GM18508 (cell line): ENCODE measurements at regions not wholly inside any gene's neighbourhood (a gene's known extent, or its start where the extent isn't known, plus 50 kb on each side); places are given as distances from the start of the nearest gene placed in this dataset.
"Not testable (repeated sequence)": the region's sequence is repeated elsewhere in the genome, so short reads cannot be mapped to it uniquely, and the experiment has no call there.

Source experiments
- ATAC-seq: cut with Tn5 transposase; IDR thresholded peaks from one replicate; pipeline ENCODE4 v1.9.1; 2021; ENCODE audit warnings: moderate number of reproducible peaks; ENCODE audit not compliant: insufficient read depth, unreplicated experiment

GRCh38 chr13:83168590-83168989 lies 713.7 kb downstream of the SLITRK1 start:
- no peak for ATAC-seq

DNA sequence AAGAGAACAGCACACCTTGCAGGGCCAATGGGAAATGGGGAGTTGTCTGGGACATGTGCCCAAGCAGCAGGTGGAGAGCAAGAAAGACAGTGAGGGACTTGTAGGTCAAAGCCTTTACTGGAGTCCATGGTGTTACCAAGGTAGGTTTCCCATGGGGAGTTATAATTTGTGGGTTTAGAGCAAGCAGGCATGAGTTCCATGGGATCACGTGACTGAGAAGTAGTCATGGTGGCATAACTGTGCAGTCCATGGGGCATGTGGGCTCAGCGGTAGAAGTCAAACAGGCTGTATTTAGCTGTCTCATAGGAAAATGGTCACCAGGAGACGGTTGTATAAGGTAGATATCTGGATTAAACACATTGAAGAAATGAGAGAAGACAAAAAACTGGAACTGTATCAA lies 715.1 kb downstream of the SLITRK1 start:
- no peak for ATAC-seq

GRCh38 chr13:83166550-83166949 lies 715.7 kb downstream of the SLITRK1 start:
- no peak for ATAC-seq

GRCh38 chr13:83162493-83162892 lies 719.8 kb downstream of the SLITRK1 start:
- ATAC-seq: no peak

- ATAC-seq: no peak
These were observed 728.4 kb downstream of the SLITRK1 start for GRCh38 chr13:83153848-83154247.

- no peak for ATAC-seq
These were observed 731.0 kb downstream of the SLITRK1 start for GRCh38 chr13:83151308-83151660.

GRCh38 chr13:83150616-83151307 lies 731.5 kb downstream of the SLITRK1 start:
- ATAC-seq: no peak

GRCh38 chr13:83136660-83137059 lies 745.6 kb downstream of the SLITRK1 start:
- no peak for ATAC-seq

GRCh38 chr13:83125791-83126190 lies 756.5 kb downstream of the SLITRK1 start:
- no peak for ATAC-seq

DNA sequence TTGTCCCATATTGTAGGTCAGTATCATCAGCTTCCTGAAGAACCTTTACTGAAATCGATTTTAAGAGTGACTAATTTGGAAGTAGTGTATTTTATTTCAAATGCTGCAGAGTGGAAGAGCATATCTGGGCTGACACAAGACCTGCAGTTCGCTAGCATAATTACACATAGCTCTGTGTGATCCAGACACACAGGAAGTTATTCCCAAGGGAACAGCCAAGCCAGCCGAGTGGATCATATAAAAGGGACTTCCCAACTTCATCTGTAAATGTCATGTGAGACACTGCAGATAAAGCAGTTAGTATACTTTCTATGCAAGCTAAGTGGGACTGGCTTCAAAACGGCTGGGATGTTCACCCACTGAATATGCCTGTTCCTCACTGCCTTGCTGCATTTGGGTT lies 760.4 kb downstream of the SLITRK1 start:
- ATAC-seq: no peak

GRCh38 chr13:83117046-83117445 lies 765.2 kb downstream of the SLITRK1 start:
- ATAC-seq: no peak

DNA sequence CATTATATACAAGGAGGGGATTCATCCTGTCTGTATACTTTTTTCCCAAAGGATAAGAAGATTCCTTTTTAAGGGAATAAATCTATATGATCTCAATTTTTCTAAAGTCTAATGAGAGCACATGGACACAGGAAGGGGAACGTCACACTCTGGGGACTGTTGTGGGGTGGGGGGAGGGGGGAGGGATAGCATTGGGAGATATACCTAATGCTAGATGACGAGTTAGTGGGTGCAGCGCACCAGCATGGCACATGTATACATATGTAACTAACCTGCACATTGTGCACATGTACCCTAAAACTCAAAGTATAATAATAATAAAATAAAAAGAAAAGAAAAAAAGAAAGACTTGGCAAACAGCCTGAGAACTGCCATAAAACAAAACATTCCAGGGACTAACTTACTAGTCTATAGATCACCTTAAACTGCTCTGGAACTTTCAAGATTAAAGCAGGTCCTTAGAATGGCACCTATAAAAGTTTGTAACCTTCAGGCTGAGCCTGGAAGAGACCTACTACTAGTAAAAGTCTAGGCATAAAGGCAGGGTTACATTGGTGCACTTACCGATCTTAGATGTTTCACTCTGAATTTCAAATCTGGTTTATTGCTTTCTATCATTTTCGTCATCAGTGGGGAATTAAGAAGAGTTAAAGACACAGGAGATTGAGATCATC lies 780.6 kb downstream of the SLITRK1 start:
- ATAC-seq: not testable (repeated sequence)

DNA sequence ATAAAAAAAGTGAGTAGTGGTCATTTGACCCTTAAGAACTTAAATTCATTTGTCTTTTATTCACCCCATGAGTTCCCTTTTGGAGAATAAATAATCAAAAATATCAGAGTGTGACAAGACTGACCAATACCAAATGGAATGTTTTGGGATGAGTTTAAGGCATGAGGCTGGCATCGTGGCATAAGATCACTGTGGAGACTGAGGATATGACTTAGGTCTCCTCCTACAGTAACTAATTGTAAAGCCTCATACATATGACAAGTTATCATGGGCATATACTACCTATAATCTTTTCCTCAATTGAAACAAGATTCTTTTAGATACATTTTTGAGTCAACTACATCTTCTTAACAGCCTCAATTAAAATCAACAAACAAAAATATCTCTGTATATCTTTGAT lies 782.0 kb downstream of the SLITRK1 start:
- no peak for ATAC-seq

DNA sequence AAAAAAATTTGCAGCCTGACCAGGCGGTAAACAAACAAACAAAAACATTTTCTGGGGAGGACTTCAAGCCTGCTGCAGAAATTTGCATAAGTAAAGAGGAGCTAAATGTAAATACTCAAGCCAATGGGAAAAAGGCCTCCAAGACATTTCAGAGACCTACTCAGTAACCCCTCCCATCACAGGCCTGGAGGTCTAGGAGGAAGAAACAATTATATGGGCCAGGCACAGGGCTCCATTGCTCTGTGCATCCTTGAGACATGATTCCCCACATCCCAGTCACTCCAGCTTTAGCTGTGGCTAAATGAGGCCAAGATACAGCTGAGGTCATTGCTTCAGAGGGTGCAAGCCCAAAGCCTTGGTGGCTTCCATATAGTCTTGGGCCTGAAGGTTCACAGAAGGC lies 793.4 kb downstream of the SLITRK1 start:
- ATAC-seq: no peak

GRCh38 chr13:83086948-83087347 lies 795.3 kb downstream of the SLITRK1 start:
- no peak for ATAC-seq

- ATAC-seq: no peak
These were observed 796.2 kb downstream of the SLITRK1 start for GRCh38 chr13:83086088-83086487.

GRCh38 chr13:83085186-83085900 lies 796.9 kb downstream of the SLITRK1 start:
- no peak for ATAC-seq

- no peak for ATAC-seq
These were observed 804.8 kb downstream of the SLITRK1 start for GRCh38 chr13:83077499-83077898.

DNA sequence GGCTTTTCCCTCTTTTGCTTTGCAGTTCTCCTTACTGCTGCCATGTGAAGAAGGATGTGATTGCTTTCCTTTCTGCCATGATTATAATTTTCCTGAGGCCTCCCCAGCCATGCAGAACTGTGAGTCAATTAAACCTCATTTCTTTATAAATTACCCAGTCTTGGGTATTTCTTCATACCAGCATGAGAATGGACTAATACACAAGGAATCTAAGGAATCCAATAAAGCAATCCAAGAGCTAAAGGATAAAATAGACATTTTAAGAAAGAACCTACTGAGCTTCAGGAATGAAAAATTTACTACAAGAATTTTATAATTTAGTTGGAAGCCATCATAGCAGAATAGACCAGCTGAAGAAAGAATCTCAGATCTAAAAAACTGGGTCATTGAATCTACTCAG lies 808.3 kb downstream of the SLITRK1 start:
- ATAC-seq: not testable (repeated sequence)

GRCh38 chr13:83065108-83065507 lies 817.2 kb downstream of the SLITRK1 start:
- no peak for ATAC-seq

- no peak for ATAC-seq
These were observed 825.2 kb downstream of the SLITRK1 start for GRCh38 chr13:83057119-83057518.

- ATAC-seq: no peak
These were observed 826.0 kb downstream of the SLITRK1 start for GRCh38 chr13:83056269-83056668.
